Adipocyte (in vitro differentiated cells): ENCODE measurements at regions not wholly inside any gene's neighbourhood (a gene's known extent, or its start where the extent isn't known, plus 50 kb on each side); places are given as distances from the start of the nearest gene placed in this dataset.

ENCODE experiments used
- DNase-seq: peaks from one replicate; pipeline ENCODE4 v3.0.0-alpha.2; 2015; ENCODE audit warnings: low read depth
- H3K27me3 ChIP-seq: replicated peaks from 2 replicates; pipeline ENCODE4 v1.7.0; 2013; ENCODE audit warnings: mild to moderate bottlenecking, low read length, moderate library complexity; ENCODE audit not compliant: control insufficient read depth, insufficient read depth
- H3K36me3 ChIP-seq: 2 replicates; pipeline ENCODE4 v1.7.0; 2013; ENCODE audit warnings: low read length, mild to moderate bottlenecking, moderate library complexity; ENCODE audit not compliant: control insufficient read depth, insufficient read depth, severe bottlenecking
- H3K4me1 ChIP-seq: 2 replicates; pipeline ENCODE4 v1.7.0; 2013; ENCODE audit warnings: mild to moderate bottlenecking, low read length, moderate library complexity; ENCODE audit not compliant: control insufficient read depth, insufficient read depth
- H3K4me3 ChIP-seq: 2 replicates; pipeline ENCODE4 v1.7.0; 2013; ENCODE audit warnings: mild to moderate bottlenecking, low read length, moderate library complexity
- H3K9ac ChIP-seq: 2 replicates; pipeline ENCODE4 v1.7.0; 2013; ENCODE audit warnings: mild to moderate bottlenecking, low read length, moderate library complexity
- H3K9me3 ChIP-seq: 2 replicates; pipeline ENCODE4 v1.7.0; 2013; ENCODE audit warnings: mild to moderate bottlenecking, low read length, moderate library complexity; ENCODE audit not compliant: control insufficient read depth

DNA sequence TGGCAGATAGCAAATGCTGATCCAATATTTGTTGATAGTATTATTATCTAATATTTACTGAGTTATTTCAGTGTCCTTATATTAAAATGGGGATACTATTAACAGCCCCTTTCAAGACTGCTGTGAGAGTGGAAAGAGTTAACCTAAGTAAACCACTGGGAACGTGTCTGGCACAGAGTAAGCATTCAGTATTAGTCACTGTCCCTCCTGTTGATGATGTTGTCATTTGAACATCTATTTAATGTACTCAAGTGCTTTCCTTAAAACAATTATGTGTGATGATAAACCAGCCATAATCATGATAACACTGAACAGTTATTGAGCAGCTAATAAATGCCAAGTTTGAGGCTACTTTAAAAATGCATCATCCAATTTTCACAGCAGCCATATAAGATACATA is 135.7 kb upstream of the XYLT1 start:
- no peak for DNase-seq
- no peak overlapping the region for H3K4me3 ChIP-seq
- peaks cover 21% of the 10 kb centered on the region for H3K9me3 ChIP-seq
- H3K4me1 ChIP-seq: no peaks in the 10 kb centered on the region
- peaks cover 7% of the 10 kb centered on the region for H3K27me3 ChIP-seq
- H3K9ac ChIP-seq: no peak overlapping the region
- no peaks in the 10 kb centered on the region for H3K36me3 ChIP-seq

DNA sequence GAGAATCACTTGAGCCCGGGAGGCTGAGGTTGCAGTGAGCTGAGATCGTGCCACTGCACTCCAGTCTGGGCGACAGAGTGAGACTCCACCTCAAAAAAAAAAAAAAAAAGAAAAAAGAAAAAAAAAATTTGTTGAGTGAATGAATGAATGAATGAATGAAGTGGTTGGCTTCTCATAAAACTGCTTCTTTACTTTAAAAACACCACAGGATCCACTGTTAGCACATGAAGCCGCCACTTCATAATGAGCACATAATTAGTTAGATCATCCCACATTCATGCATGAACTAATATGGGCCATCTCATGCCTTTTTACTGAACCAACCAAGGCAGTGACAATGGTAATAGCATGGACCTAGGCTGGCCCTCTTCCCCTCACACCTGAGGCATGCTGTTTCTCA is 135.0 kb upstream of the XYLT1 start:
- no peak for DNase-seq
- Histone ChIP-seq H3K9ac (no peak overlapping the region), H3K4me3 (no peak overlapping the region), H3K36me3 (no peaks in the 10 kb centered on the region), H3K27me3 (peaks cover 7% of the 10 kb centered on the region), H3K4me1 (no peaks in the 10 kb centered on the region), H3K9me3 (peaks cover 28% of the 10 kb centered on the region)

DNA sequence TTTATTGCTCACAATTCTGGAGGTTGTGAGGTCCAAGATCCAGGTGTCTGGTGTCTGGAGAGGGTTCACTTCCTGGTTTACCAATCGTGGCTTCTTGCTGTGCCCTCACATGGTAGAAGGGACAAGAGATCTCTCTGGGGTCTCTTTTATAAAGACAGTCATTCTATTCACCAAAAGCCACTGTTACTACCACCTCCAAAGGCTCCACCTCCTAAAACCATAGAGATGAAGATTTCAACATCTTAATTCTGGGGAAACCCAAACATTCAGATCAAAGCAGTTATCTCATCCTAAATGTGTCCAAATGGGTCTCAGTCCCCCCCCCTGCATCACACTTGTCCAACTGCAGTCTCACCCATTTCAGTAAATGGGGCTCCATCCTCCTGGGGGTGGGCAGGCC is 132.9 kb upstream of the XYLT1 start:
- DNase-seq: no peak

DNA sequence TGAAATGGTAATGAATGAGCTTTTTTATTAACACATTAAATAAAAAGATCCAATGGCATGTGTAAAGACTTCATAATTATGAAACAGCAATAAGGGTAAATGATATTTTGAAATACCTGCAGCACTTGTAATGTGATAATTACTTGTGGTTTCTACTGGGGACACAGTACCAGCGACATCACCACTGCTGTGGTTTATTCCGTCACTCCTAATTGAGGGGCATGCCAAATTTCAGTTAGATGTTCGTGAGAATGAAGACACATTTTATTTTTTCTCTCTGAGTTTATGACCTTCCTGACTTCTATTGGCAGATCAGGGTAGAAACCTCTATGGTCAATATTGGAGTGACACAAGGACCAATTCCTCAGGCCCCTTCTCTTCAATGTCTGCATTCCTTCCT is 131.9 kb upstream of the XYLT1 start:
- Histone ChIP-seq H3K4me1 (no peaks in the 10 kb centered on the region), H3K9ac (no peak overlapping the region), H3K4me3 (no peak overlapping the region), H3K36me3 (no peaks in the 10 kb centered on the region), H3K9me3 (peaks cover 44% of the 10 kb centered on the region), H3K27me3 (peaks cover 1% of the 10 kb centered on the region)
- DNase-seq: no peak

More for the DNA sequence above, 132.9 kb upstream of the XYLT1 start:
- Histone ChIP-seq H3K9me3 (peaks cover 39% of the 10 kb centered on the region), H3K4me1 (no peaks in the 10 kb centered on the region), H3K27me3 (peaks cover 7% of the 10 kb centered on the region), H3K36me3 (no peaks in the 10 kb centered on the region), H3K4me3 (no peak overlapping the region), H3K9ac (no peak overlapping the region)

DNA sequence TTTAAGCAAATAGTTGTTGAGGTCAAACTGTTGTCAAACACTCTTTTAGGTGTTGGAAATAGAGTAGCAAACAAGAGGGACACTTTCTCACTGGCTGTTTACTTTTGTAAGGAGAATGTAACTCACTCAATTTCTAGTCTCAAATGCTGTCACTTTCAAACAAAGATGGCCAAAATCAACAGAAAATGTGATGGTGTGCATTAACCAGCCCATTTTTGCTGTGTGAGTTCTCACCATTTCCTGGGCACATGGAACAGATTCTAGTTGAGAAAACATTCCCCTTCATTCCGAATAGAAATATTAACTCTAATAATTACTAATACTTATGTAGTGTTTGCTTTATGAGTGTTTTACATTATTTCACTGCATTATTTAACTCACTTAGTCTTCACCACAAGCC is 128.2 kb upstream of the XYLT1 start:
- H3K4me1 ChIP-seq: no peaks in the 10 kb centered on the region

DNA sequence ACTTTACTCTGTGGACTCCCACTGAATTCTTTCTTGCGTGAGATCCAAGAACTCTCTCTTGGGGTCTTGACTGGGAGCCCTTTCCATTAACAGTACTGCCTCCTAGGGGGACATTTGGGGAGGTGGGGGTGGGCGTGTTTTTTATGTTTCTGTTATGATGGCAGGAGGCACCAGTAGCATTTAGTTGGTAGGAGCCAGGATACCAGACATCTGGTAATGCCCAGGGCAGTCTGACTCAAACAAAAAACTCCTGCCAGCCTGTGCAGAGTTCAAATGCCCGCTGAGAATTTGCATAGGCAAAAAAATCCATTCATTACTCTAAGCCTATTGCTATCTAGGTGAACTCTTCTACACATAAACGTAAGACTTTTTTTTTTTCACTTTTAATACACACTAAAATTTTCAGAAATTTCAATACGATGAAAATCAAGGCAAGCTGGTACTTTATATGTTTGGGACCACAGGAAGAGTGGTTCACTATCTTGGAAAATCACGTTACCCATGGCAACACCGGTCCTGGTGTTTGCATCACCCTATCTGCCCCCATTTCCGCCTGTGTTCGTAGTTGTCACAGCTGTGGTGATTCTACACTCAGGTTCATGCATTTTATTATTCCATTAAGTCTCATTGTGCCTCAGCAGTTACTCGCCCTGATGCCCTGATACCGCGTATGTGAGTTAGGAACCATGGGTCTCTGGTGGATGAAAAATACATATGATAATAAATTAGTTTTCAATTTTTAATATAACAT is 121.1 kb upstream of the XYLT1 start:
- H3K9me3 ChIP-seq: peaks cover 31% of the 10 kb centered on the region
- no peaks in the 10 kb centered on the region for H3K36me3 ChIP-seq
- H3K27me3 ChIP-seq: no peaks in the 10 kb centered on the region
- H3K4me1 ChIP-seq: no peaks in the 10 kb centered on the region
- no peak overlapping the region for H3K9ac ChIP-seq
- H3K4me3 ChIP-seq: no peak overlapping the region
- DNase-seq: no peak

More for the DNA sequence above, 128.2 kb upstream of the XYLT1 start:
- Histone ChIP-seq H3K27me3 (no peaks in the 10 kb centered on the region), H3K4me3 (no peak overlapping the region), H3K36me3 (no peaks in the 10 kb centered on the region), H3K9me3 (peaks cover 65% of the 10 kb centered on the region), H3K9ac (no peak overlapping the region)
- DNase-seq: no peak

DNA sequence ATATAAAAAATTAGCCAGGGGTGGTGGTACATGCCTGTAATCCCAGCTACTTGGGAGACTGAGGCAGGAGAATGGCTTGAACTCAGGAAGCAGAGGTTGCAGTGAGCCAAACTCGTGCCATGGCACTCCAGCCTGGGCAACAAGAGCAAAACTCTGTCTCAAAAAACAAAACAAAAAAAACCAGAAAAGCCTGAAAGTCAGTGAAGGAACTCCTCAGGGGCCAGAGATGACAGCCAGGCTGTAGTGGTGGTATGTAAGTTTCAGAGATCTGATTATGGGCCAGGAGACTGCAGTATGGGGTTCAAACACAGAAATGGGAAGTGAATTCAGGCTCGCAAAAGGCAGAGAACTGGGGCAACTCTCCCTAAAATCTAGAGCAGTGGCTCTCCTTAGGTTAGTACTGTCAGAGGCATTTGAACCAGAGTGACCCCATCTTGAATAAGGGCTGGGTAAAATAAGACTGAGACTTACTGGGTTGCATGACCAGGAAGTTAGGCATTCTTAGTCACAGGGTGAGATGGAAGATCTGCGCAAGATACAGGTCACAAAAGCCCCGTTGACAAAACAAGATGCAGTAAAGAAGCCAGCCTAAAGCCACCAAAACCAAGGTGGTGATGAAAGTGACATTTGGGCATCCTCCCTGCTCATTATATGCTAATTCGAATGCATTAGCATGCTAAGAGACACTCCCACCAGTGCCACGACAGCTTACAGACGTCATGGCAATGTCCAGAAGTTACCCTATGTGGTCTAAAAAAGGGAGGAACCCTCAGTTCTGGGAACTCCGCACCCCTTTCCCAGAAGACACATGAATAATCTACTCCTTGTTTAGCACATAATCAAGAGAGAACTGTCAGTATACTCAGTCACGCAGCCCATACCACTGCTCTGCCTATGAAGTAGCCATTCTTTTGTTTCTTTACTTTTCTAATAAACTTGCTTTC is 120.2 kb upstream of the XYLT1 start:
- peaks cover 27% of the 10 kb centered on the region for H3K9me3 ChIP-seq
- H3K4me3 ChIP-seq: no peak overlapping the region
- no peaks in the 10 kb centered on the region for H3K36me3 ChIP-seq
- DNase-seq: no peak
- H3K27me3 ChIP-seq: no peaks in the 10 kb centered on the region
- H3K9ac ChIP-seq: no peak overlapping the region
- no peaks in the 10 kb centered on the region for H3K4me1 ChIP-seq

DNA sequence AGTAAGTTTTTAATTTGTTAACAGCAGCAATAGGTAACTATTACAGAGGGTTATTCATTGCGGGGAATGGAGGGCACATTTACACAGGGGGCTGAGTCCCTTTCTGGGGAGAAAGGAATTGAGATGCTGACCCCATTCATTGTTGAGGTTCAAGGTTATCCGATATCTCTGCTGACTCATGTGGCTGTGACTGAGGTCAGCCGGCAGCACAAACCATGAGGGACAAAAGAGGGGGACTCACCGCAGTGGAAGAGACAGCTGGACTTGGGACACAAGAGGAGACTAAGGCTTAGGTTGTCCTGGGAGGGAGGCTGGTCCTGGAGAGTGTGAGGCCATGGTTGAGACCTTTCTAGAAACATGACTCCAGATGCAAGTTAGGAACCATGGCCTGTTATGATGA is 119.1 kb upstream of the XYLT1 start:
- DNase-seq: no peak
- Histone ChIP-seq H3K4me3 (no peak overlapping the region), H3K4me1 (no peaks in the 10 kb centered on the region), H3K9me3 (peaks cover 24% of the 10 kb centered on the region), H3K27me3 (no peaks in the 10 kb centered on the region), H3K36me3 (no peaks in the 10 kb centered on the region), H3K9ac (no peak overlapping the region)

DNA sequence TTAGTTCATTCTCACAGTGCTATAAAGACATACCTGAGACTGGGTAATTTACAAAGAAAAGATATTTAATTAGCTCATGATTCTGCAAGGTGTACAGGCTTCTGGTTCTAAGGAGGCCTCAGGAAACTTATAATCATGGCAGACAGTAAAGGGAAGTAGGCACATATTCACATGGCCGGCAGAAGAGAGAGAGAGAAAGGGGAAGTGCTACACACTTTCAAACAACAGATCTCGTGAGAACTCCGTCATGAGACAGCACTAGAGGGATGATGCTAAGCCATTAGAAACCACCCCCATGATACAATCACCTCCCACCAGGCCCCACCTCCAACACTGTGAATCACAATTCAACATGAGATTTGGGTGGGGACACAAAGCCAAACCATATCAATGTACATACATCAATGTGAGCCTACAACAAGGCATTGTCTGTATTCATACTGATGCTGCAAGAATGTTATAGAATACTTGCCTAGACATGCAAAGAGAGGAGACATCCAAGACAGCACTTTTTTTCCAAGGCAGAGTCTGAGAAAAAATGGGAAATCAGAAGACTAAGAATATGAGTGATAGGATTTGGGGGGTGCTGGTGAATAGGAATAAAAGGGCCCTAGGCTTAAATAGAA is 114.8 kb upstream of the XYLT1 start:
- no peak overlapping the region for H3K9ac ChIP-seq
- no peaks in the 10 kb centered on the region for H3K27me3 ChIP-seq
- no peak overlapping the region for H3K4me3 ChIP-seq
- H3K4me1 ChIP-seq: no peaks in the 10 kb centered on the region
- no peak for DNase-seq
- H3K36me3 ChIP-seq: no peaks in the 10 kb centered on the region
- H3K9me3 ChIP-seq: peaks cover 8% of the 10 kb centered on the region

DNA sequence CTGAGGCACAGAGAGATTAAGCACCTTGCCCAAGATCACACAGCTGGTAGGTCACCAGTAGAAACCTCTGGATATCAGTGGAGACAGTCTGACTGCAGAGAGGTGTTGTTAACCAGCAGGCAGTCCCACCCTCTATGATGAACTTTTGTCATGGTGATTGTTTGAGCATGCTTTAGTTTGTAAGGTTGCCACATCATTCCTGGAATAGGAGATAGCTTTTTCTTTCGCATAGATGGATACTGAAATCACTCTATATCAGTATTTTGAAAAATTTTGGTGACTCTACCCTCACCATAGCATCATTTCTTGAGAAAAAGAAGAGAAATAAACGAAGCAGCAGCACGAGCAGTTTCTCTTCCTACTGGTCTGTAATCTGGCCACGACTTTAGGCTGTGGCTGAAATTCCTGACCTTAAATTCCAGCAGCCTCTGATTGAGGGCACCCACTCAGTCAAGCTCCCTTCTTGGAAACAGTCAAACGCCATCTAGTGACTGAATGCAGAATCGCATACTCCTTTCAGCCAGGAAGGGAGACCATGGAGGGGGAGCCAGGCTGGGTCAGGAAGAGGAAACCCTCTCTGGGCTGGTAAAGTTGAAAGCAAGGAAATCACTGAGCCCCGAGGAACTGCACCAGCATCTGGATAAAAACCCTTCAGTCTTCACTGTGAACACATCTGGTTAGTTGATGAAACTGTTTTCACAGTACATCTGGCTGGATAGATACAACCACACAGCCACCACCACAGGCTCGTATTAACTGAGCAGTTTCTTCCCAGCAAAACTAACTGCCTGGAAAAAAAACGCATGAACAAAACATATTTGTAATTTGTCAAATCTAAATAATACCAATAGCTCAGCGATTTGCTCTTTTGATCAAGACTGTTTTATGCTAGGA is 108.5 kb upstream of the XYLT1 start:
- peaks cover 6% of the 10 kb centered on the region for H3K4me1 ChIP-seq
- peak; percentile 95 for DNase-seq
- no peak overlapping the region for H3K9ac ChIP-seq

More for the DNA sequence above, 108.5 kb upstream of the XYLT1 start:
- peak overlapping the region; percentile 45 for H3K4me3 ChIP-seq
- H3K36me3 ChIP-seq: no peaks in the 10 kb centered on the region
- no peaks in the 10 kb centered on the region for H3K27me3 ChIP-seq
- no peaks in the 10 kb centered on the region for H3K9me3 ChIP-seq
